Lung (tissue), 11 donors: ENCODE measurements at regions not wholly inside any gene's neighbourhood (a gene's known extent, or its start where the extent isn't known, plus 50 kb on each side); places are given as distances from the start of the nearest gene placed in this dataset.

ENCODE experiments used
- ATAC-seq: fragments of 200-7000 bp; cut with Tn5 transposase; one replicate; pipeline ENCODE4 v1.9.1; 2020; ENCODE audit warnings: moderate number of reproducible peaks; ENCODE audit not compliant: insufficient read depth, low FRiP score
- DNase-seq, 3 donors: peaks; one replicate each; pipeline ENCODE4 v3.0.0-alpha.2; 2013 to 2017
- H3K27ac ChIP-seq, 2 donors: one replicate each; pipeline ENCODE4 v1.5.1; 2013; ENCODE audit warnings: mild to moderate bottlenecking in 2 of 2, moderate library complexity in 2 of 2, control low read depth in 1 of 2, inconsistent platforms in 1 of 2, low read depth in 1 of 2, low read length in 1 of 2
- H3K27me3 ChIP-seq, 3 donors: one replicate each; pipeline ENCODE4 v1.5.1; 2013; ENCODE audit warnings: low read length in 2 of 3; ENCODE audit not compliant: control insufficient read depth in 3 of 3, insufficient read depth in 3 of 3
- H3K36me3 ChIP-seq, 4 donors: one replicate each; pipeline ENCODE4 v1.5.1; 2013; ENCODE audit warnings: low read length in 4 of 4, mild to moderate bottlenecking in 1 of 4, moderate library complexity in 1 of 4; ENCODE audit not compliant: control insufficient read depth in 4 of 4, insufficient read depth in 4 of 4
- H3K4me1 ChIP-seq, 5 donors: one replicate each; pipeline ENCODE4 v1.5.1; 2013; ENCODE audit warnings: low read length in 5 of 5, mild to moderate bottlenecking in 2 of 5, moderate library complexity in 1 of 5; ENCODE audit not compliant: control insufficient read depth in 5 of 5, insufficient read depth in 5 of 5
- H3K4me3 ChIP-seq: one replicate; pipeline ENCODE4 v1.5.1; 2013; ENCODE audit warnings: mild to moderate bottlenecking, control low read depth, moderate library complexity
- H3K9ac ChIP-seq, 2 donors: one replicate each; pipeline ENCODE4 v1.5.1; 2013; ENCODE audit warnings: low read length in 2 of 2, control low read depth in 1 of 2; ENCODE audit not compliant: insufficient read depth in 1 of 2
- H3K9me3 ChIP-seq, 4 donors: one replicate each; pipeline ENCODE4 v1.5.1; 2013; ENCODE audit warnings: low read length in 3 of 4, mild to moderate bottlenecking in 1 of 4, moderate library complexity in 1 of 4; ENCODE audit not compliant: control insufficient read depth in 4 of 4, insufficient read depth in 3 of 4
- WGBS, 2 donors: extraction: QIAGEN DNeasy Blood & Tissue Kit; methylation state at CpG; one replicate each; pipeline ENCODE4 v1.1.7; 2013; 5-methylcytosine and 5-hydroxymethylcytosine counted together
- TF ChIP-seq, protein P1 (sequence below): IDR thresholded peaks from 2 replicates; pipeline ENCODE4 v1.5.1; 2012; ENCODE audit warnings: mild to moderate bottlenecking; ENCODE audit errors: control extremely low read depth, extremely low read depth
- donor health status: control.
- donor health status: control.
- donor health status: Bipolar disorder and iron deficiency.
- donor health status: healthy.
- donor health status: DM: yes; HTN: yes; CAD: no.

DNA sequence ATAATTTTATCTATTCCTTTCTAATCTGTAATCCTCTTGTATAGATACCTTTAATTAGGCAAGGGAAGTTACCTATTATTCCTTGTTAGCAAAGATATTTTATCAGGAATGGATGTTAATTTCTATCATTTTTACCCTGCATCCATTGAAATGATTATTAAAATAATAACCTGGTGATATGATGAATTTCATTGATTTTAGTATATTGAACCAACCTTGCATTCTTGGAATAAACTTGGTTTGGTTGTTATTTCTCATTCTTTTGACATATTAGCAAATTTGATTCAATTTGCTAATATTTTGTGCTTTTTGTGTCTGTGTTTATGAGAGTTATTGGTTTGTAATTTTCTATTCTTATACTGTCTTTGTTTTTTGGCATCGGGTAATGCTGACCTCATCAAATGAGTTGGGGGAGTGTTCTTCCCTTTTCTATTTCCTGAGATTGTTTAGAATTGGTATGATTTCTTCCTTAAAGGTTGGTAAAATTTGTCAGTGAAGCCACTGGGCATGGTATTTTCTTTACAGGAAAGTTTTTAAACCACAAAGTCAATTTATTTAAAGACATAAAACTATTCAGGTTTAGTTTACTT is 250.4 kb upstream of the PMFBP1 start:
- ATAC-seq (no peak), DNase-seq (no peak)
- no peak overlapping the region for H3K27ac ChIP-seq
- WGBS, 2 donors = 78 to 95% methylated on average over 1 of the region's 1 CpG
- peaks cover 0 to 6% (median 2%) of the 10 kb centered on the region in 4 donors for H3K36me3 ChIP-seq
- H3K27me3 ChIP-seq = no peaks in the 10 kb centered on the region
- no peak overlapping the region for H3K9ac ChIP-seq
- no peaks in the 10 kb centered on the region for H3K4me1 ChIP-seq
- H3K9me3 ChIP-seq = peaks cover 0 to 3% (median 0%) of the 10 kb centered on the region in 4 donors
- TF ChIP-seq, protein P1, sequence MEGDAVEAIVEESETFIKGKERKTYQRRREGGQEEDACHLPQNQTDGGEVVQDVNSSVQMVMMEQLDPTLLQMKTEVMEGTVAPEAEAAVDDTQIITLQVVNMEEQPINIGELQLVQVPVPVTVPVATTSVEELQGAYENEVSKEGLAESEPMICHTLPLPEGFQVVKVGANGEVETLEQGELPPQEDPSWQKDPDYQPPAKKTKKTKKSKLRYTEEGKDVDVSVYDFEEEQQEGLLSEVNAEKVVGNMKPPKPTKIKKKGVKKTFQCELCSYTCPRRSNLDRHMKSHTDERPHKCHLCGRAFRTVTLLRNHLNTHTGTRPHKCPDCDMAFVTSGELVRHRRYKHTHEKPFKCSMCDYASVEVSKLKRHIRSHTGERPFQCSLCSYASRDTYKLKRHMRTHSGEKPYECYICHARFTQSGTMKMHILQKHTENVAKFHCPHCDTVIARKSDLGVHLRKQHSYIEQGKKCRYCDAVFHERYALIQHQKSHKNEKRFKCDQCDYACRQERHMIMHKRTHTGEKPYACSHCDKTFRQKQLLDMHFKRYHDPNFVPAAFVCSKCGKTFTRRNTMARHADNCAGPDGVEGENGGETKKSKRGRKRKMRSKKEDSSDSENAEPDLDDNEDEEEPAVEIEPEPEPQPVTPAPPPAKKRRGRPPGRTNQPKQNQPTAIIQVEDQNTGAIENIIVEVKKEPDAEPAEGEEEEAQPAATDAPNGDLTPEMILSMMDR = no peak
- no peak overlapping the region for H3K4me3 ChIP-seq

DNA sequence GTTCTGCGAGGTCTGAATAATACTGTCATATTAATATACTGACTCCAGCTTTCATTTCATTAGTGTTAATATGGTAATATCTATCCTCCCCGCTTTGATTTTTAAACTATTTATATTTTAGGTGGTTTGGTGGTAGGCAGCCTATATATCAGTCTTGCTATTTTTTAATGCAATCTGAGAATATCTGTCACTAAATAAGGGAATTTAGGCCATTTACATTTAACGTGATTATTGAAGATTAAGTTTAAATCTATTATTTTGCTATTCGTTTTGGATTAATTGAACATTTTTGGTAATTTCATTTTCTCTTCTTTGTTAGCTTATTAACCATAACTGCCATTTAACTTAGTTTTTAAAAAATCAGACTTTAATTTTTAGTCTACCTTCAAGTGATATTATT is 247.7 kb upstream of the PMFBP1 start:
- DNase-seq = no peak
- TF ChIP-seq, protein P1 = no peak
- WGBS, 2 donors = 96 to 97% methylated on average over 4 of the region's 4 CpGs

DNA sequence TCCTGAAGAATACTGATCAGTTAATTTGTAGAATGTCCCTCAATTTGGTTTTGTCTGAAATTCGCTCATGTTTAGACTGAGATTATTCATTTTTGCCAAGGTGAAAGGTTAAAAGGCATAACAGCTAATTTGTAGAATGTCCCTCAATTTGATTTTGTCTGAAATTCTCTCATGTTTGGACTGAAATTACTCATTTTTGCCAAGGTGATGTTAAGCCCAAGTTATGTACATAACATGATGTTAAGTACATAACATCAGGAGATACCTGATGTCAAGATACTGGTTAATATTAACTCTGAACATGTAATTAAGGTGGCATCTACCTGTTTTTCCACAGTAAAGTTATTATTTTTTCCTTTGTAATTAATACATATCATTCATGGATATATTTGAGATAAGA is 243.4 kb upstream of the PMFBP1 start:
- no peak overlapping the region for H3K9ac ChIP-seq
- H3K36me3 ChIP-seq = no peaks in the 10 kb centered on the region
- TF ChIP-seq, protein P1 = no peak
- no peak for DNase-seq
- no peaks in the 10 kb centered on the region for H3K4me1 ChIP-seq
- WGBS, 2 donors = 80 to 88% methylated on average over 1 of the region's 1 CpG
- no peak overlapping the region for H3K4me3 ChIP-seq
- H3K27me3 ChIP-seq = no peaks in the 10 kb centered on the region
- no peak overlapping the region for H3K27ac ChIP-seq
- H3K9me3 ChIP-seq = no peaks in the 10 kb centered on the region
- no peak for ATAC-seq

More for the DNA sequence above, 247.7 kb upstream of the PMFBP1 start:
- Histone ChIP-seq H3K27me3 (no peaks in the 10 kb centered on the region), H3K4me1 (no peaks in the 10 kb centered on the region), H3K4me3 (no peak overlapping the region), H3K9ac (no peak overlapping the region), H3K27ac (no peak overlapping the region), H3K9me3 (no peaks in the 10 kb centered on the region), H3K36me3 (no peaks in the 10 kb centered on the region)
- no peak for ATAC-seq

DNA sequence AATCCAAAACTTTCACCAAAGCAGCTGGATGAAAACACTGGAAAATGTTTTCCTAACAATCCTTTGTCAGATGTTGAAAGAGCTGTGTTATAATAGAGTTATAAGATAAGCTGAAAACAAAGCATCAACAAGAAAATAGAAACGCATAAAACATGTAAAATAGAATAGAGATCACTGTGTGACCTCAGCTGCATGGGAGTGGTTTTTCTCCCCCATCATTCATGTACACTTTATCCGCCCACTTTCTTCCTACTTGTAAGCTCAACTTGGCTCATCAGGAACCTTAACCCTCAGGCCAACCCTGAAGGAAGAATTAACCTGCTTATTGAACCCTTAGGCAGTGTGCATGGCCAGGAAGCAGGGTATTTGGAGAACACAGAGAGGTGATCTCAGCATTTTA is 238.5 kb upstream of the PMFBP1 start:
- H3K4me3 ChIP-seq = no peak overlapping the region
- TF ChIP-seq, protein P1 = no peak
- no peaks in the 10 kb centered on the region for H3K9me3 ChIP-seq
- no peaks in the 10 kb centered on the region for H3K36me3 ChIP-seq
- H3K27ac ChIP-seq = no peak overlapping the region
- no peak overlapping the region for H3K9ac ChIP-seq
- no peaks in the 10 kb centered on the region for H3K4me1 ChIP-seq
- no peak for DNase-seq
- ATAC-seq = no peak
- H3K27me3 ChIP-seq = no peaks in the 10 kb centered on the region
- WGBS, 2 donors = 91 to 92% methylated on average over 2 of the region's 2 CpGs
